ENCODE measurements at regions not wholly inside any gene's neighbourhood (a gene's known extent, or its start where the extent isn't known, plus 50 kb on each side); places are given as distances from the start of the nearest gene placed in this dataset.
A peak's percentile ranks its signal among the peaks of the same experiment; 100 is the strongest.
"Not testable (repeated sequence)": the region's sequence is repeated elsewhere in the genome, so short reads cannot be mapped to it uniquely, and the experiment has no call there.

- peak; percentile 3 to 60 (median 14) for DNase-seq
Measured at GRCh38 chr7:83306502-83306901, 143.8 kb upstream of the PCLO start.

GRCh38 chr7:83305027-83305426, 142.3 kb upstream of the PCLO start:
- DNase-seq = no peak

DNA sequence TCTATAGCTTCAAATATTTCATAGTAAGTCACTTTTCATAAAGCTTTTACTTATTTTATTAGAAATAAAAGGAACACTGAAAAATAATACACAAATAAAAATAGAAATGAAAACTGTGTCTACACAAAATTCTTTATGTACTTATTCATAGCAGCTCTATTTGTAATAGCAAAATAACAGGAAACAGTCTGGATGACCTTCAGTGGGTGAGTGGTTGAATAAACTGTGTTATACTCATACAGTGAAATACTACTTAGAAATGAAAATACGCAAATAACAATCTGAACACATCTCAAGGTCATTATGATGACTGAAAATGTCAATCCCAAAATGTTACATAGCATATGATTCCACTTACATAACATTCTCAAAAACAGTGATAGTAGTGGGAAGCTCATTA, 138.7 kb upstream of the PCLO start:
- DNase-seq = no peak

- no peak for DNase-seq
Measured at GRCh38 chr7:83290211-83290610, 127.5 kb upstream of the PCLO start.

- no peak for DNase-seq
Measured at GRCh38 chr7:83289419-83289993, 126.8 kb upstream of the PCLO start.

- no peak for DNase-seq
Measured at GRCh38 chr7:83280671-83281070, 118.0 kb upstream of the PCLO start.

DNA sequence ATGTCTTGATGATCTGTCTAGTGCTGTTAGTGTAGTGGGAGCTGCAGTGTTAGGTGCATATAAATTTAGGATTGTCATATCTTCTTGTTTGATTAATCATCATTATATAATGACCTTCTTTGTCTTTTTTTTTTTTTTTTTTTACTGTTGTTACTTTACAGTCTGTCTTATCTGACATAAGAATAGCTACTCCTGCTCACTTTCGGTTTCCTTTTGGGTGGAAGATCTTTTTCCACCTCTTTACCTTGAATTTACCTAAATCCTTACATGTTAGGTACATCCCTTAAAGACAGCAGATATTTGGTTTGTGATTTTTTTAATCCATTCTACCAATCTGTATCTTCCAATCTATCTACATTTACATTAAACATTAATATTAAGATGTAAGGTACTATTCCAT, 113.6 kb upstream of the PCLO start:
- no peak for DNase-seq

- DNase-seq = no peak
Measured at GRCh38 chr7:83273699-83274098, 111.0 kb upstream of the PCLO start.

- peak in 1 of 4 experiments; percentile 2 for DNase-seq
Measured at GRCh38 chr7:83271212-83272099, 108.8 kb upstream of the PCLO start.

- DNase-seq = no peak
Measured at GRCh38 chr7:83270407-83270806, 107.7 kb upstream of the PCLO start.

GRCh38 chr7:83267141-83267631, 104.5 kb upstream of the PCLO start:
- DNase-seq = no peak

DNA sequence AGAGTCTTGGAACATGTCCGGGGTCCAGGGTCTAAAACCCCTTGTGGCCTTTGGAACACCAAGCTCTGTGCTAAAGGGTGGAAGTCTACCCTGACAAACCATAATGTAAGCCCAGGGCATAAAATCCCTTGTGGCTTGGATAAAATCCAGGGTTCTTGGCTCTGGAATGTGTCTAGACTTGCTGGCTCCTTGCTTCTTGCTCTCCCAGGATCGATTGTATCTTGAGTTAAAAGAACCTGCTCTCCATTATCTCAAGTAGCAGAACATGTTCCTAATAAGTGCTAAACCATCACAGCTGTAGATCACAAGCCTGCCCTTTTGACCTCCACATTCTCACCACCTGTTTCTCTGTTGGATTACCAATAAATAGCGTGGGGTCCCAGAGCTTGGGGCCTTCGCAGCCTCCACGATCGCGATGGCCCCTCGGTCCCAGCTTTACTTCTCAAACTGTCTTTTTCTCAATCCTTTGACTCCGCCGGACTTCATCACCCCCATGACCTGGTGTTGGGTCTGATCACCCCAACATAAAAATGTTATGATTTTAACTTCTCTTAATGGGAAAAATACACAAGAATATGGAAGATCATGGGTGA, 100.9 kb upstream of the PCLO start:
- DNase-seq = not testable (repeated sequence)

DNA sequence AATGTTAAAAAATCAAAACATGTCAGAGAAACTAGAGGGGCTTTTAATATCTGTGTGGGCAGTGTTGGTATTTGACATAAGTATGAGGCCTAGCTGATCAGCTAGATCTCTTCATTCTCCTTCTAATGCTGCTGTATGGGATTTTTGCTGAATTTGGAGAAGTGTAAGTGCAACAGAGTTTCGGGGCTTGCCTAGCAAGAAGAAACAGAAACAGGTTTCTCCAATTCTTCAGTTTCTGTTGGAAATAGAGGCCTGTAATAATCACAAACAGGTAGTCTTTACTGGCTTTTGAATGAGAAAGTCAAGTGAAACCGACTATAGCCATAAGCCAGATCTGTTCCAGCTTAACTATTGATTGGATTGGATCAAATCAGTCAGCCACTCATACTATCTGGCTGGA, 96.4 kb upstream of the PCLO start:
- DNase-seq = no peak

- no peak for DNase-seq
Measured at GRCh38 chr7:83248000-83248399, 85.3 kb upstream of the PCLO start.

- DNase-seq = not testable (repeated sequence)
Measured at GRCh38 chr7:83219231-83219630, 56.5 kb upstream of the PCLO start.

DNA sequence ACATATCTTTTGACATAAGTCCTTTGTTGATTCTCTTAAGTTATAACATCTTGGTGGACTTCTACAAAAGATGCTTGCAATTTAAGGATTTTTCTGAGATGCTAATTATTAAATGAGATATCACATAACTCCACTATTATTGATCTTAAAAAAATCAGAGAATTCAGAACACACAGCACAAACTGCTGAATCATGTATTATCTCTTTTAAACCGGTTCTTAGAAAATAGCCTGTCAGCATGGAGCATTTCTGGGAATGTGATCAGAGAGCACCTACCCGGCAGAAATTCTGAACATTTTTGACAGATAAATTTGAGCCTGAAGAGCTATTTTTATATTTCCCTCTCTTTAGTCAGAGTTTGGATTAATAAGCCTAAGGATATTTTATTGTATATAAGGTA, 50.2 kb upstream of the PCLO start:
- DNase-seq = no peak

Data from suppressor macrophage (primary cell).